ENCODE measurements at regions not wholly inside any gene's neighbourhood (a gene's known extent, or its start where the extent isn't known, plus 50 kb on each side); places are given as distances from the start of the nearest gene placed in this dataset.

DNA sequence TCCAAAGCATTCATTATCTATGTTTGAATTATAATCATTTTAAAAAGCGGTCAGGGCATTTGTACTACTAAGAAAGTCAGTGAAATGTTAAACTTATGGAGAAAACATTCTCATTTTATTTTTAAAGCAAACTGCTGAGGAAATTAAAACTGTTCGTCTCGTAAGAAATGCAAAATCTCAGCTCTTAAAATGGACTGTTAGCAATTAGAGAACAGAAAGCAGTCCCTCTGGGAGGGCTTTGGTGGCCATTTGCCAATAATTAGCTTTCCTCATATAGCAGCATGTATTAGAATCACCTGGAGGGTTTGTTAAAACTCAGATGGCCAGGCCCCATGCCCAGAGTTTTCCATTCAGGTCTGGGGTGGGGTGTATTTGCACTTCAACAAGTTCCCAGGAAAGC, 120.7 kb upstream of the RASEF start:
- TF ChIP-seq, protein P1, sequence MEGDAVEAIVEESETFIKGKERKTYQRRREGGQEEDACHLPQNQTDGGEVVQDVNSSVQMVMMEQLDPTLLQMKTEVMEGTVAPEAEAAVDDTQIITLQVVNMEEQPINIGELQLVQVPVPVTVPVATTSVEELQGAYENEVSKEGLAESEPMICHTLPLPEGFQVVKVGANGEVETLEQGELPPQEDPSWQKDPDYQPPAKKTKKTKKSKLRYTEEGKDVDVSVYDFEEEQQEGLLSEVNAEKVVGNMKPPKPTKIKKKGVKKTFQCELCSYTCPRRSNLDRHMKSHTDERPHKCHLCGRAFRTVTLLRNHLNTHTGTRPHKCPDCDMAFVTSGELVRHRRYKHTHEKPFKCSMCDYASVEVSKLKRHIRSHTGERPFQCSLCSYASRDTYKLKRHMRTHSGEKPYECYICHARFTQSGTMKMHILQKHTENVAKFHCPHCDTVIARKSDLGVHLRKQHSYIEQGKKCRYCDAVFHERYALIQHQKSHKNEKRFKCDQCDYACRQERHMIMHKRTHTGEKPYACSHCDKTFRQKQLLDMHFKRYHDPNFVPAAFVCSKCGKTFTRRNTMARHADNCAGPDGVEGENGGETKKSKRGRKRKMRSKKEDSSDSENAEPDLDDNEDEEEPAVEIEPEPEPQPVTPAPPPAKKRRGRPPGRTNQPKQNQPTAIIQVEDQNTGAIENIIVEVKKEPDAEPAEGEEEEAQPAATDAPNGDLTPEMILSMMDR (IDR thresholded peaks at IDR 0.05) = no peak
- no peak for TF ChIP-seq EP300 (IDR thresholded peaks at IDR 0.05)

Data from ovary (tissue), 3 donors.